Ishikawa (cell line): ENCODE measurements at regions not wholly inside any gene's neighbourhood (a gene's known extent, or its start where the extent isn't known, plus 50 kb on each side); places are given as distances from the start of the nearest gene placed in this dataset.

Experiments
- CEBPB ChIP-seq: IDR thresholded peaks from 2 replicates; pipeline ENCODE4 v1.6.1; 2012
- EGR1 ChIP-seq: IDR thresholded peaks from 2 replicates; pipeline ENCODE4 v1.6.1; 2012
- EP300 ChIP-seq: IDR thresholded peaks from 2 replicates; pipeline ENCODE4 v1.6.1; 2012; ENCODE audit warnings: borderline replicate concordance
- FOXM1 ChIP-seq: IDR thresholded peaks from 2 replicates; pipeline ENCODE4 v1.6.1; 2012; ENCODE audit warnings: low read depth, borderline replicate concordance
- NFIC ChIP-seq: IDR thresholded peaks from 2 replicates; pipeline ENCODE4 v1.6.1; 2012
- RAD21 ChIP-seq: IDR thresholded peaks from 2 replicates; pipeline ENCODE4 v1.6.1; 2012; ENCODE audit warnings: low read depth
- TAF1 ChIP-seq: IDR thresholded peaks from 2 replicates; pipeline ENCODE4 v1.6.1; 2012; ENCODE audit warnings: low read depth, mild to moderate bottlenecking
- TCF12 ChIP-seq: IDR thresholded peaks from 2 replicates; pipeline ENCODE4 v1.6.1; 2012; ENCODE audit warnings: low read depth
- TEAD4 ChIP-seq: IDR thresholded peaks from 2 replicates; pipeline ENCODE4 v1.6.1; 2012
- YY1 ChIP-seq: IDR thresholded peaks from 2 replicates; pipeline ENCODE4 v1.6.1; 2012; ENCODE audit warnings: low read depth
- TF ChIP-seq, protein P1 (sequence below): IDR thresholded peaks from 2 replicates; pipeline ENCODE4 v1.6.1; 2012
- TF ChIP-seq, protein P2 (sequence below): IDR thresholded peaks from 2 replicates; pipeline ENCODE4 v1.6.1; 2012; ENCODE audit warnings: low read depth, mild to moderate bottlenecking
- TF ChIP-seq, protein P3 (sequence below): IDR thresholded peaks from 2 replicates; pipeline ENCODE4 v1.6.1; 2012

DNA sequence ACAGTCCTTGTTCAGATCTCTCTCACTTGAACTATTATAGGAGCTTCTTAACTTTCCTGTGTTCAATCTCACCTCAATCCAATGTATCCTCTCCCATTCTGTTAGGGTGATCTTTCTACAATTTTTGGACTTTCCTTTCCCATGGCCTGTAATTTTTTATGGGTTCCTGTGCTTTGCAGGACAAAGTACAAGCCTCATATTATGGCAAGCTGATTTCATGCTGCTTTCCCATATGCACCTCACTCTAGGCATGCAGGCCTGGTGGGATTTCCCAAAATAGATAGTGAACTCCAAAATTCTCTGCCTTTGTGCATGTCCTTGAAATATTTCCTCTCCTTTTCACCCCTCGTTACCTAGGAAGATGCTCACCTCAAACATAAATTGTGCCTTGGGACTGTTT is 499.4 kb downstream of the NAV3 start:
- no peak for TF ChIP-seq TEAD4
- TF ChIP-seq EGR1 = no peak
- no peak for TF ChIP-seq EP300
- TF ChIP-seq NFIC = no peak
- TF ChIP-seq, protein P1, sequence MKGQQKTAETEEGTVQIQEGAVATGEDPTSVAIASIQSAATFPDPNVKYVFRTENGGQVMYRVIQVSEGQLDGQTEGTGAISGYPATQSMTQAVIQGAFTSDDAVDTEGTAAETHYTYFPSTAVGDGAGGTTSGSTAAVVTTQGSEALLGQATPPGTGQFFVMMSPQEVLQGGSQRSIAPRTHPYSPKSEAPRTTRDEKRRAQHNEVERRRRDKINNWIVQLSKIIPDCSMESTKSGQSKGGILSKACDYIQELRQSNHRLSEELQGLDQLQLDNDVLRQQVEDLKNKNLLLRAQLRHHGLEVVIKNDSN = no peak
- TF ChIP-seq RAD21 = no peak
- no peak for TF ChIP-seq YY1
- TF ChIP-seq, protein P2, sequence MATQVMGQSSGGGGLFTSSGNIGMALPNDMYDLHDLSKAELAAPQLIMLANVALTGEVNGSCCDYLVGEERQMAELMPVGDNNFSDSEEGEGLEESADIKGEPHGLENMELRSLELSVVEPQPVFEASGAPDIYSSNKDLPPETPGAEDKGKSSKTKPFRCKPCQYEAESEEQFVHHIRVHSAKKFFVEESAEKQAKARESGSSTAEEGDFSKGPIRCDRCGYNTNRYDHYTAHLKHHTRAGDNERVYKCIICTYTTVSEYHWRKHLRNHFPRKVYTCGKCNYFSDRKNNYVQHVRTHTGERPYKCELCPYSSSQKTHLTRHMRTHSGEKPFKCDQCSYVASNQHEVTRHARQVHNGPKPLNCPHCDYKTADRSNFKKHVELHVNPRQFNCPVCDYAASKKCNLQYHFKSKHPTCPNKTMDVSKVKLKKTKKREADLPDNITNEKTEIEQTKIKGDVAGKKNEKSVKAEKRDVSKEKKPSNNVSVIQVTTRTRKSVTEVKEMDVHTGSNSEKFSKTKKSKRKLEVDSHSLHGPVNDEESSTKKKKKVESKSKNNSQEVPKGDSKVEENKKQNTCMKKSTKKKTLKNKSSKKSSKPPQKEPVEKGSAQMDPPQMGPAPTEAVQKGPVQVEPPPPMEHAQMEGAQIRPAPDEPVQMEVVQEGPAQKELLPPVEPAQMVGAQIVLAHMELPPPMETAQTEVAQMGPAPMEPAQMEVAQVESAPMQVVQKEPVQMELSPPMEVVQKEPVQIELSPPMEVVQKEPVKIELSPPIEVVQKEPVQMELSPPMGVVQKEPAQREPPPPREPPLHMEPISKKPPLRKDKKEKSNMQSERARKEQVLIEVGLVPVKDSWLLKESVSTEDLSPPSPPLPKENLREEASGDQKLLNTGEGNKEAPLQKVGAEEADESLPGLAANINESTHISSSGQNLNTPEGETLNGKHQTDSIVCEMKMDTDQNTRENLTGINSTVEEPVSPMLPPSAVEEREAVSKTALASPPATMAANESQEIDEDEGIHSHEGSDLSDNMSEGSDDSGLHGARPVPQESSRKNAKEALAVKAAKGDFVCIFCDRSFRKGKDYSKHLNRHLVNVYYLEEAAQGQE = no peak
- no peak for TF ChIP-seq TAF1
- TF ChIP-seq, protein P3, sequence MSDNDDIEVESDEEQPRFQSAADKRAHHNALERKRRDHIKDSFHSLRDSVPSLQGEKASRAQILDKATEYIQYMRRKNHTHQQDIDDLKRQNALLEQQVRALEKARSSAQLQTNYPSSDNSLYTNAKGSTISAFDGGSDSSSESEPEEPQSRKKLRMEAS = no peak
- no peak for TF ChIP-seq CEBPB
- no peak for TF ChIP-seq FOXM1
- TF ChIP-seq TCF12 = no peak
